ENCODE measurements at regions not wholly inside any gene's neighbourhood (a gene's known extent, or its start where the extent isn't known, plus 50 kb on each side); places are given as distances from the start of the nearest gene placed in this dataset.

- TF ChIP-seq POLR2A (IDR thresholded peaks at IDR 0.05) (no peak), CTCF (IDR thresholded peaks at IDR 0.05) (no peak)
These were observed 1000.7 kb downstream of the STIM2 start for GRCh38 chr4:27861381-27861787.

Measured in lower leg skin (tissue), 3 donors.